WI38 (cell line): ENCODE measurements at regions not wholly inside any gene's neighbourhood (a gene's known extent, or its start where the extent isn't known, plus 50 kb on each side); places are given as distances from the start of the nearest gene placed in this dataset.

ENCODE experiments used
- H3K4me3 ChIP-seq: 2 replicates; pipeline ENCODE4 v1.5.1; 2011; ENCODE audit warnings: low read depth, mild to moderate bottlenecking, control low read depth, low read length
- TF ChIP-seq, protein P1 (sequence below): IDR thresholded peaks from 2 replicates; pipeline ENCODE4 v1.5.1; 2012; ENCODE audit warnings: low read depth, mild to moderate bottlenecking, control low read depth, low read length

DNA sequence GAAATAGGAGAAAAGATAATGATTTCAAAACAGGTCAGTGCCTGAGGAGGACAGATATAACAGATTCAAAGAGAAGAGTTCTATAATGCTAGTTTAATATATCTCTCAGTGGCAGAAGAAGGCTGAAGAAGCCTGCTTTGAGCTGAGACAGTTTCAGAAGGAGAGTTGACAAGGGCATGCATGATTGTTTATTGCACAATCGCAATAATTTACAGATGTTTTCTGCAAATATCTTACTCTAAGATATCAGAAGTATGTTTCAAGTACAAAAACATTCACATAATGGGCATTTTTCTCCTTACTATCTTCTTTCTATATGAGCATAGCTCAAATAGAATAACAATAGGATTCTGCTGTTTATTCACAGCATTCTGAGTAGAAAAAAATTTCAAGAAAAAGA lies 557.7 kb upstream of the NRSN1 start:
- TF ChIP-seq, protein P1, sequence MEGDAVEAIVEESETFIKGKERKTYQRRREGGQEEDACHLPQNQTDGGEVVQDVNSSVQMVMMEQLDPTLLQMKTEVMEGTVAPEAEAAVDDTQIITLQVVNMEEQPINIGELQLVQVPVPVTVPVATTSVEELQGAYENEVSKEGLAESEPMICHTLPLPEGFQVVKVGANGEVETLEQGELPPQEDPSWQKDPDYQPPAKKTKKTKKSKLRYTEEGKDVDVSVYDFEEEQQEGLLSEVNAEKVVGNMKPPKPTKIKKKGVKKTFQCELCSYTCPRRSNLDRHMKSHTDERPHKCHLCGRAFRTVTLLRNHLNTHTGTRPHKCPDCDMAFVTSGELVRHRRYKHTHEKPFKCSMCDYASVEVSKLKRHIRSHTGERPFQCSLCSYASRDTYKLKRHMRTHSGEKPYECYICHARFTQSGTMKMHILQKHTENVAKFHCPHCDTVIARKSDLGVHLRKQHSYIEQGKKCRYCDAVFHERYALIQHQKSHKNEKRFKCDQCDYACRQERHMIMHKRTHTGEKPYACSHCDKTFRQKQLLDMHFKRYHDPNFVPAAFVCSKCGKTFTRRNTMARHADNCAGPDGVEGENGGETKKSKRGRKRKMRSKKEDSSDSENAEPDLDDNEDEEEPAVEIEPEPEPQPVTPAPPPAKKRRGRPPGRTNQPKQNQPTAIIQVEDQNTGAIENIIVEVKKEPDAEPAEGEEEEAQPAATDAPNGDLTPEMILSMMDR: no peak
- no peak overlapping the region for H3K4me3 ChIP-seq

DNA sequence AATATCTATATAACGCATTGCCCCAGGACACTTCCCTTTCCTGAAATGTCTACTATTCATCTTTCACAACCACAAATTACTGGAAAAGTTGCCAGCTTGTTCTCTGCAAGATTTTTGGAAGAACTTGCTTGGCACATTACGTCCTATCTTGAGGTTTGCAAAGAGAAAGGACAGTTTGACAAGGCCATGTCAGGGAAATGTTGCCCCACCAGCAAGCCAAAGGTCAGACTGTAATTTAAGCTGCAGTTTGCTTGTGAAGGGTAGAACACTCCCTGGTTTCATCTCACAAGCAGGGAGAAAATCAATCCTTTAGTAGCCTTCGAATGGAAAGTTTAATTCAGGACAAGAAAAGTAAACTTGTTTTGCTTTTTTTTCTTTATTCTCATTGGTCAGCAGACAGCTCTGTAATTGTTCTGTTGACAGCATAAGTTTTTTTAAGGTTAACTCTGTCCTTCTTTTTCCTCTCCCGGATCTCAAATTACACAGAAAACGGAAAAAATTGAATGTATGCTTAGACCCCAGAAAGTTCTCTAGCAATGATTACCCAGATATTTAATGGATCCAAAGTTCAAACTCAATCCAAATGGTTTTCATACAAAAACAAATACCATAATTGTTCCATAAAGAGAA lies 541.8 kb upstream of the NRSN1 start:
- H3K4me3 ChIP-seq: no peak overlapping the region
- TF ChIP-seq, protein P1: no peak

DNA sequence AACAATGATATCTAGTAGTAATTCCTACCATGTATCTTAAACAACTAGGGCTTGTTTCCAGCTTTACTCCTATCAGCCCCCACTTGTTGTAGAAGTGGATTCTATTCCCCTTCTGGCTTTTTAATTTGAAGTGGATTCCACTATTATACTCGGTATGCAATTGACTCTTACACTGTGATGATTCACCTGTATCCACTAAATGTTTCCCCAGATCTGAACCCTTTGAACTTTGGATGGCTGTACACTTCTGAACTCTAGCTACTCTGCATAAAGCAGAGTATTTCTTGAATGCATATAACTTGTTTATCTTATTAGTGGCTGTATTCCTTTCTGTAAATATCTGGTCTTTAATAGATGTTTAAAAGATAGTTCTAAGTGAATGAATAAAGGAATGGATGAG lies 538.4 kb upstream of the NRSN1 start:
- TF ChIP-seq, protein P1: no peak
- no peak overlapping the region for H3K4me3 ChIP-seq

- no peak overlapping the region for H3K4me3 ChIP-seq
- TF ChIP-seq, protein P1: no peak
Measured at GRCh38 chr6:23589811-23590210, 536.2 kb upstream of the NRSN1 start.

DNA sequence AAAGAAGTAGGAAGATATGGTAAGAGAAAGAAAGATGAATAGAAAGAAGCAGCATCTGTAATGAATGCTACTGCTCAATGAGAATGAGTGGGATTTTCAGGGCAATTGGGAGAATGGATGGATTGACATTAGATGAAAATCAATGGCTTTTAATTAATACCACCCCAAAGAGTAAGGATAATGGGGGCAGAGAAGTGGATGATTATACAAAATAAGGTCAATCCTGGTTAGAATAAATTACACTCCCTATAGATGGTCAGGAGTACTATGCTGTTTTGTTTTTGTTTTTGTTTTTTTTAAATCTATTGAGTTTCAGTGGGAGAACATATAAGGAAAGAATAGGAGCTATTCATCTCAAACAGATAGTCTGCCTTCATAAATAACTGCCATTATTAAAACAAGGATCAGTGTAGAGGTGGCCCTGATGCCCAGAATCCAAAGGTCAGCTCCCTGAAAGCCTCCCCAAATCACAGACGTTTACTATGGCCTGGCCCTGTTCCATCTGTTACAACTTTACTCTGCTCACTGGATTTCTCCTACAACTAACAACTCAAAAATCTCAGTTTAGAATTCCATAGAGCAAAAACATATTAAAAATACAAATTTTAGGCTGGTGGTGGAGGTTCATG lies 535.4 kb upstream of the NRSN1 start:
- TF ChIP-seq, protein P1: no peak
- no peak overlapping the region for H3K4me3 ChIP-seq

- TF ChIP-seq, protein P1: no peak
Measured at GRCh38 chr6:23591761-23592160, 534.3 kb upstream of the NRSN1 start.

DNA sequence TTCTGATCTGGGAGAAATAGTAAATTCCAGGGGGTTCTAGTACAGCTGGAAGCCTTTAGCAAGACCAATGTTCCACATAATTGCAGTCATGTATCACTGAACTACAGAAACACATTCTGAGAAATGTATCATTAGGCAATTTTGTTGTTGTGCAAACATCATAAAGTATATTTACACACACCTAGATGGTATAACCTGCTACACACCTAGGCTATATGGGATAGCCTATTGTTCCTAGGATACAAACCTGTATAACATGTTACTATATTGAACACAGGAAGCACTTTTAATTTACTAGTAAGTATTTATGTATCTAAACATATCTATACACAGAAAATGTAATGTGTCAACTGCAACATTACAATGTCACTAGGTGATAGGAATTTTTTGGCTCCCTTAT lies 525.9 kb upstream of the NRSN1 start:
- no peak overlapping the region for H3K4me3 ChIP-seq
- TF ChIP-seq, protein P1: no peak

More at GRCh38 chr6:23591761-23592160, 534.3 kb upstream of the NRSN1 start:
- H3K4me3 ChIP-seq: no peak overlapping the region
